HG03457 (cell line): ENCODE measurements at regions not wholly inside any gene's neighbourhood (a gene's known extent, or its start where the extent isn't known, plus 50 kb on each side); places are given as distances from the start of the nearest gene placed in this dataset.

Experiments
- ATAC-seq: cut with Tn5 transposase; IDR thresholded peaks from one replicate; pipeline ENCODE4 v1.9.1; 2021; ENCODE audit warnings: moderate number of reproducible peaks; ENCODE audit not compliant: unreplicated experiment

DNA sequence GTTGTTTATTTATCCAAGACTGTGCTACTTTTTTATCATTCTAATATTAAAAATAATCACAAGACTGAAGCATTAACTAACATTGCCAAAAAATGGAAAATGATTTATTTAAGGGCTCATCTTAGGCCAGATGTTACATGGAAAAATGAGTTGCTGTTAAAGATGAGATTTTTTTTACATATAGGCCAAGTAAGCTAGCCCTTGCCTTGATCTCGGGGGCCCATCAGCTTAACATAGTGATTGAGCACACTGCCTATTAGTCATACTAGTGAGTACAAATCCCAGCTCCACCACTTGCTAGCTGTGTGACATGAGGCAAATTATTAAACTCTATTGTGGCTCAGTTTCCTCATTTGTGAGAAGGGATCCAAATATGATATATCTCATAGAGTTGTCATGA lies 275.9 kb upstream of the SNX7 start:
- no peak for ATAC-seq

DNA sequence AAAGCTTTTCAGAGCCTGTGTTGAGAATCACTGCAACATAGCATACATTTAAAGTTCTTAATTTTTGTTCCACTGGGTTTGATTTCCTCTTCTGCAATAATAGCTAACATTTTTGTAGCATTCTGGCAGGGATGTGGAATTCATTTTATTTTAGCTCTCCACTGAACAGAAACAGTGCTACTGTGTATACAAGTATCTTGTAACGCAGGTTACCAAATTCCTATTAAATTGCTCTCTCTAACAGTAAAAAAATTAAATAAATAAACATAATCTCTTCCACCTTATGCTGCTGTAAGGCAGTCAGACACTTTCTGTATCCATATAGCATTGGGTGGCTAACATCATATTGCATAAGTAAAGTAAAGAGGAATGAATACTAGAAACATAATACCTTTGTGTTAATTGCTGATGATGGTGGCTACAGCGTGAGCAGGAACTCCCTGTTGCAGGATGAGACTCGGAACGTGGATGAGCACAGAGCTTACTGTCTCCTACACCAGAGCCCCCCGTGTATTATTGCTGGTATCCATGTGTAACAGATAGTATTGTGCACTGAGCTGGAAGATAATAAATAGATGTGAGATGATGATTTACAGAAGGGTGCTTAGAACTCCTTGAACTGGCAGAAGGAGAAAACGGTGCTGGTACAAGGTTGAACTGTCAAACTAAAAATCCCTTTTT lies 276.9 kb upstream of the SNX7 start:
- no peak for ATAC-seq

DNA sequence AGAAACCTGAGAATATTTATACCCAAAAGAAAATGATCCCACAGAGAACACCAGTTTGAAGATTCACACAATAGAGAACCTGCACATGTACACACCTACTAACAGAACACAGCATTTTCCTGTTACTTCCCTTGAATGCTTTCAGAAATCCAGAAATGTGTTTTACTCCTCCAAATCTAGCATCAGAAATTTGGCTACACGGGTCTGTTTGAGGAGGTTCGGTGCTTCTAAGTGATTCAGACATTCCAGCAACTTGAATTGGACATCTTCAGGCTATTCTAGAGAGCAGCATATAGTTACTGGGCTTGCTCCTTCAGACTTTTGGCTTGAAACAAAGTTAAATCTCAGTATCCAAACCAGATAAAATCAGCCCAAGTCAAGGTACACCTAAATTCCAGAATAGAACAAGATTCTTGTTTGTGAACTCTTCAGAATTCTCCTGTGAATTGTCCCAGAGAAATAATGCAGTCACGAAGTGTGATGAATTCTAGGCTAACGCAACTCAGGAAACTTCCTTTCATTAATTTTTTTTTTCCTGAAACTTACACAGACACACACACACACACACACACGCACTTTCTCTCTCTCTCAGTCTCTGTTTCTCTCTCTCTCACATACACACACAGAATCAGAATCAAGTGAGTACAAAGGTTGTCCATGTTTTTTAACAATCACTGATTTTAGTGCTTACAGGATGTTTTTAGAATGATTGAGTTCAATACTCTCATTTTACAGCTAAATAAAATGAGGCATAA lies 278.4 kb upstream of the SNX7 start:
- no peak for ATAC-seq

DNA sequence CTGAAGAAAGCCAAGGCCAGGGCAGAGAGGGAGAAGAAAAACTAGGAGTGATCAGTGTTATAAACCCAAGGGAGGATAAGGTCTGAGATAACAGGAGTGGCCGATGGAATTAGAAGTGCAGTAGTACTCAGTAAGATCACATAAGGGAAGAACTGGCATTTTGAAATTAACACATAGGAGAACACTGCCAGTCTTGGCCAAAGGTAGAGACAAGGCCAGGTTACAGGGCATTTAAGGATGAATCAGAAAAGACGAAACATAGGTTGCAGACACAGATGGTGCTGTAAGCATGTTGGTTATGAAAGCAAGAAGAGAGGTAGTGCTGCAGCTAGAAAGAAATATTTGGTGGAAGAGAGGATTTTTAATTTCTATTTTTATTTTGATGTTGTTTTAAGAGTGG lies 278.9 kb upstream of the SNX7 start:
- ATAC-seq: no peak

DNA sequence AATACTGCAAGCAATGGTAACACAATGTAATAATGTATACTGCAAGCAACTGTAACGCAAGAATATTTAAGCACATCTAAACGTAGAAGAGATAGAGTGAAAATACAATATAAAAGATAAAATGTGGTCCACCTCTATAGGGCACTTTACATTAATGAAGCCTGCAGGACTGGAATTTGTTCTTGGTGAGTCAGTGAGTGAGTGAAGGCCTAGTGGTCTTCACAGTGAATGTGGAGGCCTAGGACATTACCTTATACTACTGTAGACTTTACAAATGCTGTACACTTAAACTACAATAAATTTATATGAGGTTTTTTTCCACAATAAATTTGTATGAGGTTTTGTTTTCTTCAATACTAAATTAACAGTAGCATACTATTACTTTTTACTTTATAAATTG lies 287.4 kb upstream of the SNX7 start:
- no peak for ATAC-seq

DNA sequence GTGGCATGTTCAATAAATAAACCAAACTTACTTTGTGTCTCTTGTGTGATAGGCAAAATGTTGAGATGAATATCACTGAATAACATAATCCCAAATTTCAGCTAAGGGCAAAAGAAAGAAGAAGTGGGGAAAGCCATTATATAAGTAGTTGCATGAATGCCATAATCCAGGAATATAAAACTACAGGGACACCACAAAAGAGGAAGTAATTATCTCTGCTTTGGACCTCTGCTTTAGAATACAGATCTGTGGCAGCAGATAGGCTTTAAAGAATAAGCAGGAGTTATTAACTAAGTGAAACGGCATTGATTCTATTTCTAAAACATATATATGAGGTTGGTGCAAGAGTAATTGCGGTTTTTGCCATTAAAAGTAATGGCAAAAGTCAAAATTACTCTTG lies 288.5 kb upstream of the SNX7 start:
- no peak for ATAC-seq

DNA sequence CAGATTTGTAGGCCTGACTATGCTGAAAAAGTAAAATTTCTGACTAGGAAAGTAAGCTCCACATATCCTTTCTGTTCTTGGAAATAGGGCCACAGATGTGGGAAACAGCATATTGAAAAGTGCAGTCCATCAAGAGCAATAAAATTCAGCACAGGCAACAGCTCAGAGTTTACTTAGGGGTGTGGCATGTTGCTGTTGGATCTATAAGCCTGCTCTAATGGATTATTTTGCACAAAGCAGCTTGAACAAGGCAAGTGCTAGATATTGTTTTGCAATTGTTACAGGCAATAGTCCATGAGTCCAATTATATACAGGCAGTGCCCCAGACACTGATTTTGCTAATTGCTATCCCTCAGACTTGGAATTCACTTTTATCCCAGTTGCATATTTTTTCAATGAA lies 289.8 kb upstream of the SNX7 start:
- ATAC-seq: no peak

DNA sequence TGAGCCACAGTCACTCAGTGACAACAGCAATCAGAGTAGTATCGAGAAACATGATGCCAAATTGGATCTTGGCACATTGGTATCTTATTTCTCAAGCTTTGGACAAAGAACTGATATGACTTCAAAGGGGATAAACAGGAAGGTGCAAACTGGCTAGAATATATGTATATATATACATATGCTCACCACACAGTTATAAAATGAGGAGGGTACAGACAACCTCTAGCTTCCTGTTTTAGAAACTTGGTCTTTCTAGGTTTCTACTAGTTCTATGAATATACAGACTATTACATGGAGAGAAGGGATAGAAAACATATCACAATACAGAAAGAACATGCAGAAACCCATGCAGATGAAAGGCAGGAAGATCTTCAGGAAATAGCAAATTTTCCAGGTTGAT lies 292.1 kb upstream of the SNX7 start:
- ATAC-seq: no peak

DNA sequence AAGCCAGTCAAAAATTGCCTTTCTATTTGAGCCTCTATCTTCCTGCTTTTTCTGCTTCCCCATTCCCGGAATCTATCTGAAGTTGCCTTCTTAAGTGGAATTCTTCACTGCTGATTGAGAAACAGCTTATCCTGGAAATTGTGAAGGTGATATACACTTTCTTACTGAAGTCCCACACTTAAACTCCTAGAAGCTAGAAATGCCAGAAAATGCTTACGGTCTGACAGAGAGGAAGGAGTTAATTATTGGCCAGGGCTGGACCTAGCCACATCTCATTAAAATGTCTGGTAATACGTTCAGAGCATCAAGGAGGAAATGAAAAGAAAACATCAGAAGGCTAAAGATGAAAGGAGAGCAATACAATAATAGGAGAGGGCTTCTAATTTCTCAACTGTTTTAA lies 292.5 kb upstream of the SNX7 start:
- ATAC-seq: no peak

DNA sequence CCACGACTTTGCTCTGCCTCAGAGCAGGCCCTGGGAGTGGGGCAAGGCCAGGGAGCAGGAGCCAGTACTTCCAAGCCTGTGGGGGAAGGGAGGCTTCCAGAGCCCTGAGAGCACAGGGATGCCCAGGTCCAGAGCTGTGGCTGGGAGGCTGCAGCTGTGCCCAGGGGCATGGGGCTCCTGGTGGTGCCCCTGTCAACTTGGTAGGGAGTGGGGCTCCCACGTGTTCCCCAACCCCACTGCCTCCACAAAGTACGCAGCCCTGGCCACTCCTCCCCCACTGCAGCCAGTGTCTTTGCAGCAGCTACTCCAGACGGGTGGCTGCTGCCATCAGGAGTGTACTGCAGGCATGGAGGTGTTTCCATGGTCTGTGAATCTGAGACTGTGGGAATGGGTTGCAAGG lies 294.1 kb upstream of the SNX7 start:
- no peak for ATAC-seq

DNA sequence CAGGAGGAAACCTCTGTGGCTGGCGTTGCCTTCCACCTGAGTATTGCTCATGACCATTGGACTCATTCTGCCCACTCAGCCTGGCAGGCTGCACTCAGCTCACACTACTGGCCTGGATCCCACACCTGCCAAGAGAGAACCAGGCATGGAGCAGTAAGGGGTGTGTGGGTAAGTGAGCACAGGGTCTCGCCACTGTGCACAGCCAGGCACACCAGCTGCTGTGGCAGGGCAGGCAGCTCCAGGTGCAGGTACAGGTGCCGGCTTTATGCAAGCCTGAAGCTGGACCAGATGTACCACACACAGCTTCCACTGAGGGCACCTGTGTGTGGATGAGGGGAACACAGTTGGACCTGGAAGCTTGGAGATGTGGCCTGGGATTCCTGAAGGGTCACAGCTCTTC lies 295.2 kb upstream of the SNX7 start:
- ATAC-seq: no peak

DNA sequence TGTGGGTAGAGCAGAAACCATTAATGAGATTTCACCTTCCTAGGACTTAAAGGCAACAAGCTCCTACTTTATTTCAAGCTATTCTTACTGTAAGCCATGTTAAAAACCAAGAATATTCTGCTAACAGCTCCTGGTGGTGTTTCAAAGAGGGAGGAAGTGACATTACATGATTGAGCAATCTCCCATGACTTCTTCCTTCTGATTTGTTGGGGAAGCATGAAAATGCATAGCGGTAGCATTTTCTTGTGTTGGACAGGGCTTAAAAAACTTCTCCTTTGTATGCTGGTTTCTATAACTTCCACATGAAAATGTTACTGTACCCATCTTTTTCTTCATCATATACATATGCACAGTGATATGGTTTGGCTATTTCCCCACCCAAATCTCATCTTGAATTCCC lies 297.0 kb upstream of the SNX7 start:
- ATAC-seq: no peak

DNA sequence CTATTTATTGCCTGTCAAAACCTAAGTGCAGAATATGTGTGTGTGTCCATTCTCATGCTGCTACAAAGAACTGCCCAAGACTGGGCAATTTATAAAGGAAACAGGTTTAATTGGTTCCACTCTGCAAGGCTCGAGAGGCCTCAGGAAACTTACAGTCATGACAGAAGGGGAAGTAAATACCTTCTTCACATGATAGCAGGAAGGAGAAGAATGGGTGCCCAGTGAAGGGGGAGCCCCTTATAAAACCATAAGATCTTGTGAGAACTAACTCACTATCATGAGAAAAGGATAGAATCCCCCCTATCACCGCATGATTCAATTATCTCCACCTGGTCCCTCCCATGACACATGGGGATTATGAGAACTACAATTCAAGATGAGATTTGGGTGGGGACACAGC lies 300.7 kb upstream of the SNX7 start:
- no peak for ATAC-seq

DNA sequence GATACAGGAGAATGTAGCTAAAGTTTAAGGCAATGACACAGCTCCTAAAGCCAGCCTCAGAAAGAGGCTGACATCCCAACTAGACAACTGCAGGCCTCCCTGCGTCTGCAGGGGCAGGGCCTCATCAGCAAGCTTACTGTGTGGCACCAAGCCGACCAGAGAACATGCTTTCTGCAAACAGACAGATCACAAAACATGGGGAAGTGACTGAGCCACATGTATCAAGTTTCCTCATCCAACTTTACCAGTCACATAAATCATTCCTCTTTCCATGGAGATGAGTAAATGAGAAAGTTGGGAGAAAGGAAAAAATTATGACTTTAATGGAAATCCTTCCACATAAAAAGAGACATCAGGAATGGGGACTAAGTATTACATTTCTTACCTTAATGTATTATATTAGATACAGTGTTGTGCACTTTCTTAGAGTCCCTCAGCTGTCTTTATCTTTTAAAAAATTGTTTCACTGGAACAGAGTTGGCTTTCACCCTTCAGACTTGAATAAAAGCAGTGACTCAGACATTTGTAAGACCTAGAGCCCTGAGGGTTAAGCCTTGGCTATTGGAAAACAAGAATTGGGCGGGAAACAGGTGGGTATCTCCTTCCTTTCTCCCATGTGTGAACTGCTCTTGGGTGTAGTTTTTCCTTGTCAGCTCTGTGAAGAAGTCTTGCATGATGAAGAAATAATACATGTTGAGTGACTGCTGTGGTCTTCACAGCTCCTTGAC lies 305.7 kb upstream of the SNX7 start:
- ATAC-seq: no peak

DNA sequence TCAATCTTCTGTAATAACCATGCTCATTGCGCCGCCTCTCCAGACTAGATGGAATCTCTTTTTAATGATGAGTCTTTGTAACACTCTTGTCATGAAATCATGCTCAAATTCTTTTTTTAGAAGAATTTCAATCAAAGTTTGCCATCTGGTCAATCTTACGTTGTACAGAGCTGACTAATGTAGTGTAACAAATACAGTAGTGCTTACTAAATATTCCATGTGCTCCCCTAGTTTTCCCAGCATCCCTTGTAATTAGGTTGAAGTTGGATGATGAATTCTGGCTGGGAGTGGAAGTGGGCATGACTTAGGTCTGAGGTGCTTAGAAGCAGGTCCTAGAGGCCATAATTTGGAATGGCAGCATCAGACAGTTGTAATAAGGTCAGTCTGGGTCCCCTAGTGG lies 309.1 kb upstream of the SNX7 start:
- ATAC-seq: no peak

DNA sequence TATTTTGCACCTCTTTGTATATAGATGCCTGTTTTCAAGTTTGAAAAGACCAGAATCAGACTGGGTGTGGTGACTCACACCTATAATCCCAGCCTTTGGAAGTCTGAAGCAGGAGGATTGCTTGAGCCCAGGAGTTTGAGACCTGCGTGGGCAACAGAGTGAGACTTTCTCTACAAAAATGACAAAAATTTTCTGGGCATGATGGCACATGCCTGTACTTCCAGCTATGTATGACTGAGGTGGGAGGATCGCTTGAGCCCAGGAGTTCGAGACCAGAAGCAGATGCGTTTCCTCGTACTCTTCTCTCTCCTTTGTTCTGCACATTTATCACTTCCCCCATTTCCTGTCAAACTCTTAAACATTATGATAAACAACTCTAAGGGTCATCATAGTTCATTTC lies 310.0 kb upstream of the SNX7 start:
- no peak for ATAC-seq

DNA sequence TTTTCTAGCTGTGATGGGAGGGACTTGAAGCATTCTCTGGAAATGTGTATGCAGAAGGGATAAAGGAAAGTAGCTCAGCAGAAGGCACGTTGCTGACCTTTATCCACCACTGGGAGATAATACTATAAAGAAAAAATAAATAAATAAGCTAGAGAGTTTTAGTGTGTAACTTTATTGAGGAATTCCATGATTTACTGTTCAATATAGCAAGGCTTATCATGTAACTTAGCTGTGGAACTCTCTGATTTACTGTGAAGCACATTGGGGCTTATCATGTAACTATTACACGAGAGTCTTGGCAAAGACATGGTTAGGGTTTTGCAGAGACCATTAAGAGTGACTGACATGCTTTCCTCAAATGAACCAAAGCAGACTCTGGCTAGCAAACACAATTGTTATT lies 316.1 kb upstream of the SNX7 start:
- ATAC-seq: no peak

DNA sequence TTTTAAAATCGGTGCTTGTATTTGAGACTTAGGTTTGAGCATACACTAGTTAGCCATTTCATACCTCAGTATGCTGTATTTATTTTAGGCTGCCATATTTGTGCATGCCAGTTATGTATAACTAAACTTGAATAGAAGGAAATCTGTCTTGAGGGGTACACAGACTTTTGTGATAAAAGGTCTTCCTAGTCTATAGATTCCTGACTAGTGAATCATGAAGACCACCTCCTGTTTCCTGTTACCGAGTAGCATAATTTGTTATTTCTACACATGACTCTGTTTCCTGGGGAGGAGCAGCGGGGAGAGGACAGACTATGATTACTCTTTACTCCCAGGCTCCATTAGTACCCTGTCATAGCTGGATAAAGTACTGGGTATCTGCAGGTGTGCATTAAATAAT lies 316.8 kb upstream of the SNX7 start:
- ATAC-seq: no peak

DNA sequence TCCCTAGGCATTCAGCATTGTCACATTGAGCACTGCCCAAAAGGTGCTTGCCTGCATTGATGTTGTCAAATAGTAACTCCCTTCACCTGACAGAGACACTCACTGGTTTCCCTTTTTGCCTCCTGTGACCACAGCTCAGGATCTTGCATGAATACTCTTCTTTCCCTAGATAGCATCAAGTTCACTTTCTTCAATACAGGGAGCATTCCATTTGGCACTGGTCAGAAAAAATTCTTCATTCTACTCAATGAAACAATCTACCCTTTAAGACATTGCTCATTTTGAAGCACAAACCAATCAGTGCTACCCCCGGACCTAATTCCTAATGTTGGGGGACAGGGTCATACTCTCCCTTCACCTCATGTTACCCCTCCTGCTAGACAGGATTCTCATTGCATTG lies 319.0 kb upstream of the SNX7 start:
- ATAC-seq: no peak

DNA sequence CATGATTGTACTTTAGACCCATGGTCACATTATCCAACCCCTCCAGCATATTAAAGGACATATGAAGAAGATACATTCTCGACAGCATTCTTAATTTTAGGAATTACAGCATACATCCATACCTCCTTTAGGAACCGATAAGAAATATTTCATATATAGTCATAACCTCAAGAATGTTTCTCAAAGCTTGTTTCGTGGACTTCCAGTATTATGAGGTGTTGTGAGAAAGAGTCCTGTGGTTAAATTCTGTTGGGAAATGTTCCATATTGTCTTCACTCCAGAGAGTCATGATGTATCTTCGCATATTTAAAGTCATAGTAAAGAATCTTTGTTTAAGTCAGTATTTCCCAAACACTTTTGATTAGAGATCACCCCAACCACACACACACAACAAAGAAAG lies 321.0 kb upstream of the SNX7 start:
- ATAC-seq: no peak

DNA sequence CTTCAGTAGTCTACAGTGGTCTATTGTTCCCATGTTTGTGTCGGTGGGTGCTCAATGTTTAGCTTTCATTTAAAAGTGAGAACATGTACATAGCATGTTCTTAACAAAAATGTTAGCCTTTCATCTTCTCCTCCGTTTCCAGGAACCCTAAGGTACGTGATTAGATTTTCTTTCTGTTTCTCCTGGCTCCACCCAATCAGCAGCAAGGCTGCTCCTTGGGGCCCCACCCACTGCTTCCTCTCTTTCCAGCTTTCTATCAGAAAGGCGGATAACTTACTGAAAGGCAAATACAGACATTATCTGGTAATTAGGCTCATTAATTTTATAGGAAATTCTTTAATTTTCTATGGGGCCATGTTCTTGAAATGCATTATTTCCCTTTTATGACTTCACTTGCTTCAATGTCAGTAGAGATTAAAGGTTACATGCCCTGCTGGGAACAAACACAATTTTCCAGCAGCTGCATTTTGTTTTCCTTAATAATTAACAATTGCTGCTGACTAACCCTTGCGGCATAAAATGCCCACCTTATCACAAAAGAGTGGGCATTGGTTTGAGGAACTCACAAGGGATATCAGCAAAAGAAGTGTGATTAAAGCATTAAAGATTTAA lies 324.9 kb upstream of the SNX7 start:
- ATAC-seq: no peak

DNA sequence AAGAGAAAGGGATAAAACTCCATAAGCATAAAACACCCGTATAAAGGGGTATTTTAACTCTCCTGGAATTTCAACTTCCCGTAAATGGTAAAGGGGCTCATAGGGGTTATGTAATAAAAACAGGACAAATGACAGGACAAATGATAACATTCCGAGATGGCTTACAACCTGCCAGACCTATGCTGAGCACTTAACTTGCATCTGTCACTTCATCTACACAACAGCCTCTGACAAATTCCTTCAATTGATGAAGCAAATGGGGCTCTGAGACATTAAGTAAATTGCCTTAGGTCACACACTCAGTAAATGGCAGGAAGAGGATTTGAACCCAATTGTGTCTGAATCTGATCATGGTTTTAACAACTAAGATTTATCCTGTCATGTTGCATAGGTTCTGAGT lies 327.6 kb upstream of the SNX7 start:
- ATAC-seq: no peak
